CD4-positive, alpha-beta T cell treated with Interleukin-17A for 1 hour (primary cell): ENCODE measurements at regions not wholly inside any gene's neighbourhood (a gene's known extent, or its start where the extent isn't known, plus 50 kb on each side); places are given as distances from the start of the nearest gene placed in this dataset.

Source experiments
- DNase-seq: peaks from one replicate; pipeline ENCODE4 v3.0.0-alpha.2; 2020

- DNase-seq, result no peak
Observed at GRCh38 chr22:48603621-48604320, 1223.9 kb downstream of the BRD1 start.

- no peak for DNase-seq
Observed at GRCh38 chr22:48602805-48603518, 1224.7 kb downstream of the BRD1 start.

- DNase-seq, result no peak
Observed at GRCh38 chr22:48600681-48601080, 1227.0 kb downstream of the BRD1 start.

DNA sequence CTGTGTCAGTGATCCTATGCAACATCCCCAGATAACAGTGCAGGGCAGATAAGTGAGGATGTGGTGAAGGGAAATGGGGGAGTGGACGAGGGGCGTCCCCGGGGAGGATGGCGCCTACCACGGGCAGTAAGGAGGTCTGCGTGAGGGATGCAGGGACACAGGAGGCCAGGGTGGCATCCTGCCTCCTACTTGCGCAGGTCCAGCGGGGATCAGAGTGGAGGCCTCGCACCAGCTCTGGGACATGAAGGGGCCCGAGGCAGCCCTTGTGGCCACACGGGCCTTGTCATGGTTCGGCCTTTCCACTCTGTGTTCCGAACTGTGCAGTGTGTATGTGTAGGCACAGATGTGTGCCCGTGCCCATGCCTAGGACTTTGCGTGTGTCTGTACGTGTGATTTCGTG, 1227.5 kb downstream of the BRD1 start:
- DNase-seq, result no peak

DNA sequence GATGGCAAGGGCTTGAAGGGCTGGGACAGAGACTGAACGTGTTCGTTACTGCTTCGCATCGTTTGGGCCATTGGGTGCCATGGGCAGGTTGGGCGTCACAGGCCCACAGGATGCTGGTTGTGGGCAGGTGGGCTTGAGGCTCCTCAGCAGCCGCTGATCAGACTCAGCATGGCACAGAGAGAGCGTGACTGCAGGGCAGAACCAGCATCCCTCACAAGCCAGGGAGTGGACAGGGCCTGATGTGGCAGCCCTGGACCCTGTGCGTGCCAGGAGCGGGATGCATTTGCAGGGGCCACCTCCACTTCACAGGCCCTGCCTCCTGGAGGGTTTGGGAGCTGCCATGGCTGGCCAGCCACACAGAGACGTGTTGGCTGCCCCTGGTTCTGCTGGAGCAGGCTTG, 1228.3 kb downstream of the BRD1 start:
- no peak for DNase-seq

- DNase-seq, result no peak
Observed at GRCh38 chr22:48596111-48596850, 1231.4 kb downstream of the BRD1 start.

DNA sequence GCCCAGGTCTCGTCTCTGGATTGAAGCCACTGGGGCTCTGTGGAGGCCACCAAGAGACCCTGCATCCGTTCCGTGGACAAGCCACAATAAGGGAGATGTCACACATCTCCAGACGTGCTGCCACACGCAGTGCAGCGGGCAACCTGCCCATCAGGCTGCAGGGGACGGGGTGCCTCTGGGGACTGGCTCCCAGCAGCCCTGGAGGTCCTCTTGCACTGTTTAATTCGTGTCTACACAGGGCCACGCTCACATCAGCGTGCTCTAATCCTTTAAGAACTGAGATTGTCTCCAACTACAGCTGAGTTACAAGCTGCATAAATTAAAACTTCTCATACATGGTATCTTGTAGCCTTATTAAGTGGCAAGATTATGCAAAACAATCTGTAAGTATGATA, 1232.2 kb downstream of the BRD1 start:
- DNase-seq, result no peak

DNA sequence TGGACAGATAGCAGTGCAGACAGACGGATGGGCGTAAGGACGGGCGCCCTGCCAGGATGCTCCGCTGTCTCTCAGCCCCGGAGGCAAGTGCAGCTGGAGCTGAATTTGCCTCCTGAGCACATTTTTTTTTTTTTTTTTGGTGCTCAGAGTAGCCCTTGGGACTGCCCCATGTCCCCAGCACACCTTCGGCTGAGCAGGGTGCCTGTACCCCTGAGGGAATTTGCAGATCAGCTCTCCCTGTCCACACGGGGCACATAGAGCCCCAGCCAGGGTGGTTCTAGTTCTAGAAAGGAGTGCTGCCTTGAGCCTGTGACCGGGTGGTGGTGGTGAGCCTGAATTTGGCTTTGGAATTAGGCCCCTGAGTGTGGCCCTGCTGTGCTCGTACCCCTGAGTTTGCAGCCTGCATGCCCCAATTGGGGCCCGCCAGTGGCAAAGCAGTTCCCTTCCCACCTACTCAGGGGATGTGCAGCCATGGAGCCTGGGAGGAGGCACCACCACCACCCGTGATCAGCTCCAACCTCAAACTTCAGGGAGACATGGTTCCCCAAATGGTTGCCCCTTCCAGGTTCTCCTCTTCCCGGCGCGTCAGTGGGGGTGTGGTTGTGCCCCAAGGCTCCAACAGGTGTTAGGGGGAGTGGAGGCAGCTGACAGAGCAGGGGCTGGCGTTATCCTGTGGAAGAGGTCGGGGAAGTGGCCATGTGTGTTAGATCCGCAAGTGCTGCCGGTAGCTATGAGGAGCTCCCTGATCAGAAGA, 1232.7 kb downstream of the BRD1 start:
- no peak for DNase-seq

DNA sequence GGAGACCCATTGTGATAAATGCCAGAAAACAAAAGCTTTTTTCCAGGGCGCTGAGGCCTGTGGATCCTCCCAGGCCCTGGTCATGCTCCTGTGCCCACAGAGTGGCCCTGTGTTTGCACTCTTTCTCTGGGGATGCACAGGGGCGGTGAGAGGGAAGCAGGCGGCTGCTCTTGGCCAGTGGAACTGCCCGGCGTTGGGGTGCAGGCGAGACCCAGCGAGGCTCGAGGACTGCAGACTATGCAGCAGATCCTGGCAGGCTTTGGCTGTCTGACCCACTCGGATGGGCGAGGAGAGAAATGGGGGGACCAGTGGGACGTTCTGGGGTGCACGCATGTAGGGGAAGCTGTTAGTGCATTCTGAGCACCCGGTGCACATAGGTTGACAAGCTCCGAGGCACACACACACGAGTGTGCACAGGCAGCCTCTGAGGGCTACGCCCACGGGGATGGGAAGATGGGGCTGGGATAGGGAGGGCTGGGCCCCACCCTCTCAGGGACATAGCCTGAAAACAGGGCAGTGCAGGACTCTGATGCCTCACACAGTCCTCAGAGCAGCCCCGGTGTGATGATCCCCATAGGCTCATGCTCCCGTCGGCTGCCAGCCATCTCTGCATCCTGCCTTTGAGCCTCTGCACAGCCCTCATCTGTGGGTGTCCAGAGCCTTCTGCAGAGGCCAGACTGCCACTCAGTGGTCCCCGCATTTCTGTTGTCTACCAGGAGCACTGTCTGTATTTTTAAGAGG, 1233.5 kb downstream of the BRD1 start:
- no peak for DNase-seq

GRCh38 chr22:48593551-48593950, 1234.1 kb downstream of the BRD1 start:
- DNase-seq, result no peak

DNA sequence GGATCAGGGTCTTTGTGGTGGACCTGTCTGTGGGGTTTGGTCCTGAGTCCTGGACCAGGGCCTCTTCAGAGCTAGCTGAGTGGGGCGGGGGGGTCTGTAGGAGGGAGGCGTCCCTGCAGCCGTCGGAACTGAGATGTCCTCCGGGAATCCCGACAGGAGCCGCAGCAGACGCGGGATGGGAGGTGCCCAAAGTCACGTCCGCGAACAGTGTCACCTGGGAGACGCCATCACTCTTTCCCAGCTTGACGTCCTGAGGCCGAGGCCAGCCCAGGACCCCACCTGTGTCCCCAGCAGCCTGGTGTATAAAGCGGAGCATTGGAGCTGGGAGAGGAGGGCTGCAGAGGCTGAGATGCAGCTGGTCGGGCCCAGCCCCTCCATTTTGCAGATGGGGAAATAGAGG, 1234.7 kb downstream of the BRD1 start:
- DNase-seq, result no peak

DNA sequence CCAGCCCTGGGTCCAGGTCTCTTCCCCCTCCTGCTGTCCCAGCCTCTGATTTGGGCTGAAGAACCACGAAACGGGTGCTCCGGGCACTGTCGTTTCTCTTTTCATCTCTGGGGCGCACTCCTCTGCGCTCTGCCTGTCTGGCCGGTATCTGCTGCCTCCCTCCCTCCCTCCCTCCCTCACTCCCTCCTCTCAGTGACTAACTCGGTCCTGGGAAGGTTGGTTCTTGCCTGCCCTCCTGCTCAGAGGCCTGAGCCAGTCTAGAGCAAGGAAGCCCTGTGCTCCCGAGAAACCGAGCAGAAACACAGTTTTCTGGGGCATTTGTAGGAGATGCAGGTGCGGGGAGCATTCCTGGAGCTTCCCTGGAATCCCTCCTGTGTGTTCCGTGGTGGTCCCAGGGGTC, 1235.2 kb downstream of the BRD1 start:
- no peak for DNase-seq

GRCh38 chr22:48592066-48592345, 1235.7 kb downstream of the BRD1 start:
- DNase-seq, result no peak

DNA sequence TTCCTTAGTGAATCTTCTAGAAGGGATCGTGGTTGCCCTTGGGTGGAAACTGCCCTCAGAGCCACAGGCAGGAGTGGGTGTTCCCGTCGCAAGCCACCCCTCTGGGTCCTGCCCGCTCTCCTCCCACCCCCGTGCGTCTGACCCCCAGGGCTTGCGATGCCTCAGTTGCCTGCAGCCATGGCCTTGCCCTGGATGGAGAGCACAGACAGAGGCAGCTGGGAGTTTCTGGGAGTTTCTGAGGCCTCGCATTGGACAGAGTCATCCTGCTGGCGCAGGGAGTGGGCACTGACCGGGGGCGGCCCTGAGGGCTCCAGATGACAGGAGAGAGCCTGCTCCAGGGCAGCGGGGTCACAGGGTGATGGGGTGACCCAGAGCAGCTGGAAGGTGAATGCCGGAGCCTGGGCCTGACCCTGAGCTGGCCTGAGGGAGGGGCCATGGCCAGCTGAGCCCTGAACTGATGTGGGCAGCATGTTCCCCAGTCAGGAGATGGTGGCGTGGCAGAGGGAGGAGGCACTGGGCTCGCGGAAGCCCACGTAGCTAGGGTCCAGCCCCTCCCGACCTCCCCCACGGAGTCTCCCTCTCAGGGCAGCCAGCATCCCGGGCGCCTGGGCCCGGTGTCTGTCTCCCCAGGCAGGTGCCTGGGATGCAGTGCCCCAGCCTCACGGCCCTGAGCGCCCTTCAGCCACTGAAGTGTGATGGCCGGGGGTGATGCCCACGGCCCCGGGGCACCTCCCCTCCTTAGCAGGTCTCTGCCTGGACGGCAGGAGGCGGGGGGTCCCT, 1236.2 kb downstream of the BRD1 start:
- DNase-seq, result no peak

DNA sequence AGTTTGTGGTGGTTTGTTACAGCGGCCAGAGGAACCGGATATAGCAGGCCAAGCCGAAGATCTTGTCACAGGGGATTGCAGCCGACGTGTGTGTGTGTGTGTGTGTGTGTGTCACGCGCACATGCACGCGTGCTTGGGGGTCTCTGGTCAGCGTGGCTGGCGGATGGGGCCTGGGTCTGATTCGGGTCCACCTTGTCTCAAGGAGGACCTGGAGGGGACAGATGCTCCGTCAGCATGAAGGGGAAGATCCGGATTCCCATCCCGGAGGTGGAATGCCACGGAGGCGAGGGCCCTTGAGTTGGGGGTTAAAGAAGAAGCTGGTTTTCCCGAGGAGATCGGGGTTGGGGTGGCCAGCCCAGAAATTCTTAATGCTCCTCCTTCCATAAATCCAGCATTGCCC, 1237.8 kb downstream of the BRD1 start:
- no peak for DNase-seq

- DNase-seq, result no peak
Observed at GRCh38 chr22:48588878-48589450, 1238.7 kb downstream of the BRD1 start.

GRCh38 chr22:48588151-48588877, 1239.4 kb downstream of the BRD1 start:
- no peak for DNase-seq

DNA sequence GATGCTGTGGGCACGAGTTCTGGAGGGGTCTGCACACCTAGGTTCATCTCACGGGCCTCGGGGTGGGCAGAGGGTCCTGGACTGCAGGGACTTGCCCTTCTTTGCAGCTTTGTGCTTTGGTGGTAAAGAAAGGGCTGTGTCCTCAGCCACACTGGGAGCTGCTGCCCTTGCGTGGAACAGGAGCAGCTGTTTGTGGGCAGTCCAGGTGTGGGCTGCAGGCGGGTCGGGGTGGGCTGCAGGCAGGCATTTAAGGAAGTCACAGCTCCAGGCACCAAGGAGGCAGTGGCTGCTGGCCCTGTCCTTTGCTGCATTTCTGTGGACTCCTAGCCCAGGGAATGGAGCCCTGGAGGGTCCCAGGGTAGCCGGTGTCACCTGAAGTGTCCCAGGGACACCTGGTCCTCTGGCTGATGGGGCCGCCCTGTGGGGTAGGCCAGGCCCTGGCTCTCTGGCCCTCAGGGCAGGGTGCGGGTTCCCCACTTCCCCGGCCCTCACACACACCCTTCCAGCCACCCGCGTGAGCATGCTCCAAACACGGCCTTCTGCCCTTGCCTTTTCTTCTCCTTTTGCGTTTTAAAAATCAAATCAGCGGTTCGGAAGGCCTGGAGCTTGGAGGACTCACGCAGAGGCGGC, 1240.3 kb downstream of the BRD1 start:
- DNase-seq, result no peak

DNA sequence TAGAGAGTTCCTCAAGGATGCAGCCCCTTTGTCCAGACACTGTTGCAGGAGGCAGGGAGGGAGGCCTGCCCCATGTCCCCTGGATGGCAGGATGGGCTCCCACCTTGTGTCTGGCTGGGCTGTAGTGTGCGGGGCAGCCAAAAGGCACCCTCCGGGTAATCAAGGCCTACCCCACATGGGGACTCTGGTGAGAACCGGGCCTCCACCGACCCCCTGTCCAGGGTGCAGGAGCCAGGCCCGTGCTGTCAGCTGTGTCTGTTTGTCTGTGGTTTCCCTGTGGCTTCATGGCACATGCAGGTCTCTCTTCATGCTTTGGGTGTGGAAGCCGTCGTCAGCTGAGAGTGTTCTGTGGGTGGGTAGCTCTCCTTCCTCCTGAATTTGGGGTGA, 1240.9 kb downstream of the BRD1 start:
- no peak for DNase-seq
